Stomach (tissue), 8 donors: ENCODE measurements at regions not wholly inside any gene's neighbourhood (a gene's known extent, or its start where the extent isn't known, plus 50 kb on each side); places are given as distances from the start of the nearest gene placed in this dataset.

Experiments used
- DNase-seq, 2 donors: peaks; one replicate each; pipeline versions ENCODE4 v3.0.0 to v3.0.0-alpha.2; 2013 to 2019
- H3K27ac ChIP-seq, 5 donors: fragments of 200-600 bp in 4 of 5; sonication (generic) in 4 of 5; one replicate each; pipeline ENCODE4 v1.5.1; 2013 to 2019; ENCODE audit warnings: mild to moderate bottlenecking in 1 of 5, moderate library complexity in 1 of 5
- H3K27me3 ChIP-seq, 3 donors: fragments of 200-600 bp; sonication (generic); one replicate each; pipeline ENCODE4 v1.5.1; 2017 to 2019; ENCODE audit warnings: mixed run types in 1 of 3
- H3K36me3 ChIP-seq, 4 donors: fragments of 200-600 bp; sonication (generic); 1 replicate in 3 of 4; 2 replicates in 1 of 4; pipeline ENCODE4 v1.5.1; 2016 to 2019
- H3K4me1 ChIP-seq, 4 donors: fragments of 200-600 bp; sonication (generic); one replicate each; pipeline ENCODE4 v1.5.1; 2016 to 2019
- H3K4me3 ChIP-seq, 4 donors: fragments of 200-600 bp; sonication (generic) in 3 of 4; one replicate each; pipeline ENCODE4 v1.5.1; 2016 to 2019; ENCODE audit warnings: mild to moderate bottlenecking in 1 of 4
- H3K9me3 ChIP-seq, 4 donors: fragments of 200-600 bp; sonication (generic); one replicate each; pipeline ENCODE4 v1.5.1; 2016 to 2019
- EP300 ChIP-seq: sonication (generic); formaldehyde crosslinking; IDR thresholded peaks from one replicate; pipeline ENCODE4 v1.6.1; 2017; ENCODE audit warnings: antibody characterized with exemption
- POLR2A ChIP-seq, 4 donors: fragments of 450-650 bp; IDR thresholded peaks; one replicate each; pipeline ENCODE4 v1.6.1; 2016; ENCODE audit warnings: antibody characterized with exemption in 4 of 4, control low read depth in 2 of 4, mild to moderate bottlenecking in 1 of 4, moderate library complexity in 1 of 4
- POLR2AphosphoS5 ChIP-seq, 3 donors: sonication (generic); formaldehyde crosslinking; IDR thresholded peaks; one replicate each; pipeline ENCODE4 v1.6.1; 2016; ENCODE audit warnings: antibody characterized with exemption in 3 of 3
- WGBS, 5 donors: extraction: QIAGEN DNeasy Blood & Tissue Kit in 3 of 5; methylation state at CpG; one replicate each; pipeline versions ENCODE4 v1.1.5 to v1.1.7; 2013 to 2018; 5-methylcytosine and 5-hydroxymethylcytosine counted together
- intact Hi-C: fragments of 100-400 bp; cut with DNase I; formaldehyde crosslinking; loops from one replicate; pipeline ENCODE4 v1.15.1; 2023; ENCODE audit warnings: low total_unique reads
- TF ChIP-seq, protein P1 (sequence below), 7 experiments: fragments of 450-650 bp in 4 of 7; fragments of 200-600 bp in 3 of 7; sonication (generic) in 3 of 7; IDR thresholded peaks; one replicate each; pipeline ENCODE4 v1.5.1; 2016 to 2019; ENCODE audit warnings: antibody characterized with exemption in 7 of 7, control low read depth in 2 of 7, mild to moderate bottlenecking in 1 of 7
- donor health status: healthy with polysubstance abuse.
- donor health status: Bipolar disorder and iron deficiency.
- donor health status: healthy.

DNA sequence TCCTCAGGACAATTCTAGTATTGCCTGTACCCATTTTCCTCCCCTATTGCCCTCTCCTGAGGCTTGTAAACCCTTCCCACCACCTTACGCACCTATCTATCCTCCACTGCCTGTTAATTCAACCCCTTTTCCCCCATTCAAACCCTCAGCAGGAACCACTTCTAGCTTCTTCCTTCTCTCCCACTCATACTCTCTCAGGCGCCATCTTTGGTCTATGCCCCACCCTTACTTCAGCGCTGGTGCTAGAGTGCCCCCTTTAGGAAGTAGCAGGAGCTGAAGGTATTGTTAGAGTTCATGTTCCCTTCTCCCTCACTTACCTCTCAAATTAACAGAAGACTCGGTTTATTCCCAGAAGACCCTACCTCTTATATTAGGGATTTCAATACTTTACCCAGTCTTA, 121.8 kb upstream of the NLGN1 start:
- no peak overlapping the region for H3K27ac ChIP-seq
- TF ChIP-seq POLR2AphosphoS5 (IDR thresholded peaks at IDR 0.05) (no peak), POLR2A (IDR thresholded peaks at IDR 0.05) (no peak), EP300 (no peak)
- TF ChIP-seq, protein P1, sequence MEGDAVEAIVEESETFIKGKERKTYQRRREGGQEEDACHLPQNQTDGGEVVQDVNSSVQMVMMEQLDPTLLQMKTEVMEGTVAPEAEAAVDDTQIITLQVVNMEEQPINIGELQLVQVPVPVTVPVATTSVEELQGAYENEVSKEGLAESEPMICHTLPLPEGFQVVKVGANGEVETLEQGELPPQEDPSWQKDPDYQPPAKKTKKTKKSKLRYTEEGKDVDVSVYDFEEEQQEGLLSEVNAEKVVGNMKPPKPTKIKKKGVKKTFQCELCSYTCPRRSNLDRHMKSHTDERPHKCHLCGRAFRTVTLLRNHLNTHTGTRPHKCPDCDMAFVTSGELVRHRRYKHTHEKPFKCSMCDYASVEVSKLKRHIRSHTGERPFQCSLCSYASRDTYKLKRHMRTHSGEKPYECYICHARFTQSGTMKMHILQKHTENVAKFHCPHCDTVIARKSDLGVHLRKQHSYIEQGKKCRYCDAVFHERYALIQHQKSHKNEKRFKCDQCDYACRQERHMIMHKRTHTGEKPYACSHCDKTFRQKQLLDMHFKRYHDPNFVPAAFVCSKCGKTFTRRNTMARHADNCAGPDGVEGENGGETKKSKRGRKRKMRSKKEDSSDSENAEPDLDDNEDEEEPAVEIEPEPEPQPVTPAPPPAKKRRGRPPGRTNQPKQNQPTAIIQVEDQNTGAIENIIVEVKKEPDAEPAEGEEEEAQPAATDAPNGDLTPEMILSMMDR (IDR thresholded peaks at IDR 0.05) = no peak
- 88 to 93% (median 89%) methylated on average over 4 of the region's 4 CpGs for WGBS, 5 donors
- H3K9me3 ChIP-seq = peaks cover 0 to 17% (median 0%) of the 10 kb centered on the region in 4 donors
- no peak overlapping the region for H3K4me3 ChIP-seq
- H3K27me3 ChIP-seq = no peaks in the 10 kb centered on the region
- intact Hi-C loops = no loop called here
- no peaks in the 10 kb centered on the region for H3K4me1 ChIP-seq
- DNase-seq = no peak
- H3K36me3 ChIP-seq = no peaks in the 10 kb centered on the region

DNA sequence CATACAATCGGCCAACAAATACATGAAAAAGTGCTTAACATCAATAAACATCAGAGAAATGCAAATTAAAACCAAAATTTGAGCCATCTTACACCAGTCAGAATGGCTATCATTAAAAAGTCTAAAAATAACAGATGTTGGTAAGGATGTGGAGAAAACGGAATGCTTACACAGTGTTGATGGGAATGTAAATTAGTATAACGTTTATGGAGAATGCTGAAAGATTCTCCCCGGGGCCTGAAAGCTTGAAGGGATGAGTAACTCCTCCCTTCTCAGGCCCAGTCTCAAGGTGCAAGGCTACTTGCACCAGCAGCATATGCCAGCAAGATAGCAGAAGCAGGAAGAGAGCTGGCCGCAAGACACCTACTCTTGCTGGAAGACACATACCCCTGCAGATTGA, 123.7 kb upstream of the NLGN1 start:
- intact Hi-C loops = no loop called here
- WGBS, 5 donors = 78 to 89% (median 80%) methylated on average over 5 of the region's 5 CpGs
- H3K27me3 ChIP-seq = no peaks in the 10 kb centered on the region
- H3K4me1 ChIP-seq = no peaks in the 10 kb centered on the region
- DNase-seq = no peak
- peaks cover 0 to 17% (median 0%) of the 10 kb centered on the region in 4 donors for H3K9me3 ChIP-seq
- no peak overlapping the region for H3K4me3 ChIP-seq
- H3K36me3 ChIP-seq = no peaks in the 10 kb centered on the region
- H3K27ac ChIP-seq = no peak overlapping the region
- no peak for TF ChIP-seq POLR2A (IDR thresholded peaks at IDR 0.05)
- no peak for TF ChIP-seq POLR2AphosphoS5 (IDR thresholded peaks at IDR 0.05)
- TF ChIP-seq, protein P1 (IDR thresholded peaks at IDR 0.05) = no peak
- no peak for TF ChIP-seq EP300

DNA sequence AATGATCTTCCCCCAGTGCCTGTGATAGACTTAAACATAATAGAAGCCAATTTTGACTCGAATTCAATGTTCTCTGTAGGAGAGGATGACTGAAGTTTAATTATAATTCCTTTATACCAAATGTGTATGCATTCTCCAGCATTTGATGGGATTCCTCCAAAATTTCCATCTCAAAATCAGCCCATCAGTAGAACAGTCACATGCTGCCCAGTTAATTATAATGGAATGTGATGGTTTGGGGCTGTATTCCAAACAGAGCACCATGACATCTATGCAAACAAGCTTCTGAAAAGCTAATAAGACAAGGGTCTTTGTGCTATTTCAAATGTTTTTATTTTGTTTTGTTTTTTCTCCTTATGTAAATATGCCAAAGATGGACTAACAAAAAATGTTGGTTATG, 127.7 kb upstream of the SPATA16 start:
- H3K36me3 ChIP-seq = no peaks in the 10 kb centered on the region
- no peak overlapping the region for H3K4me3 ChIP-seq
- WGBS, 5 donors = 58 to 73% (median 61%) methylated on average over 1 of the region's 1 CpG
- no peaks in the 10 kb centered on the region for H3K27me3 ChIP-seq
- intact Hi-C loops = no loop called here
- H3K27ac ChIP-seq = no peak overlapping the region
- no peaks in the 10 kb centered on the region for H3K4me1 ChIP-seq
- H3K9me3 ChIP-seq = no peaks in the 10 kb centered on the region
- DNase-seq = no peak
- TF ChIP-seq POLR2AphosphoS5 (IDR thresholded peaks at IDR 0.05) (no peak), EP300 (no peak), POLR2A (IDR thresholded peaks at IDR 0.05) (no peak)
- TF ChIP-seq, protein P1 (IDR thresholded peaks at IDR 0.05) = no peak

DNA sequence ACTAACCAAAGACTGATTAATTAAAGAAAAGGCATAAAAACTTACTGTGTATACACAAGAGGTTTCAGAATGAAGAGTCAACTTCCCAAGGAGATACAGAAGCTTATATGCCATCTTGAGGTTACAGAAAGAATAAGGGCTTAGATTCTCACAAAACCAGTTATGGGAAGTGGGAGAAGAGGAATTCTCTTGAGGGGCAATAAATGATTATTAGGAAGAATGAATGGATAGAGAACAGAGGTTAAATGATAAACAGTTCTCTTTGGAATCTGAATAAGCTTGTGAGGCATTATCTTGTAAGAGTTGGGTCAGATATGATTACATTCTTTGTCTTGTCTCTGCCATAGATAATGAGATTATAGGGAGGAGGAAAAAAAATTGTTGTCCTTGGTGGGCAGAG, 126.7 kb upstream of the SPATA16 start:
- TF ChIP-seq, protein P1 (IDR thresholded peaks at IDR 0.05) = no peak
- TF ChIP-seq POLR2A (IDR thresholded peaks at IDR 0.05) = no peak
- TF ChIP-seq POLR2AphosphoS5 (IDR thresholded peaks at IDR 0.05) = no peak
- TF ChIP-seq EP300 = no peak
- Histone ChIP-seq H3K27me3 (no peaks in the 10 kb centered on the region), H3K27ac (no peak overlapping the region), H3K9me3 (no peaks in the 10 kb centered on the region), H3K4me1 (no peaks in the 10 kb centered on the region), H3K36me3 (no peaks in the 10 kb centered on the region), H3K4me3 (no peak overlapping the region)
- intact Hi-C loops = no loop called here
- no peak for DNase-seq
